IMR-90 (cell line): ENCODE measurements at regions not wholly inside any gene's neighbourhood (a gene's known extent, or its start where the extent isn't known, plus 50 kb on each side); places are given as distances from the start of the nearest gene placed in this dataset.

Experiments
- ATAC-seq: fragments of 200-7000 bp; cut with Tn5 transposase; 2 replicates; pipeline ENCODE4 v1.9.1; 2020; ENCODE audit warnings: low read depth, mild to moderate bottlenecking, moderate library complexity
- BruUV-seq: library from RNA; stranded (reverse); fragments of 400-500 nt; replicated peaks from 2 replicates; lab custom pipeline; 2021; lab: Mats Ljungman, UMichigan
- CTCF ChIA-PET: fragments of 300-600 bp; formaldehyde crosslinking; extraction: SDS; loops from one replicate; lab custom pipeline; 2021; ENCODE audit warnings: antibody characterized with exemption; lab: Yijun Ruan, JAX
- POLR2A ChIA-PET: fragments of 300-600 bp; sonication (Branson Sonifier 250); formaldehyde crosslinking; loops from one replicate; lab custom pipeline; 2022; ENCODE audit warnings: antibody characterized with exemption; ENCODE audit not compliant: unreplicated experiment; lab: Charles Lee
- DNase-seq: peaks from one replicate; pipeline ENCODE4 v3.0.0; 2013
- H2AFZ ChIP-seq: replicated peaks from 2 replicates; pipeline ENCODE3; 2013; ENCODE audit warnings: low read length, mild to moderate bottlenecking; ENCODE audit not compliant: poor library complexity
- H2AK5ac ChIP-seq: 2 replicates; pipeline ENCODE4 v1.6.1; 2013; ENCODE audit warnings: low read depth, low read length, inconsistent platforms
- H2AK9ac ChIP-seq: replicated peaks from 2 replicates; pipeline ENCODE3; 2013; ENCODE audit warnings: mild to moderate bottlenecking, low read depth, low read length, moderate library complexity; ENCODE audit not compliant: poor library complexity
- H2BK120ac ChIP-seq: 2 replicates; pipeline ENCODE4 v1.6.1; 2013; ENCODE audit warnings: low read depth, low read length, inconsistent platforms
- H2BK15ac ChIP-seq: 3 replicates; pipeline ENCODE4 v1.6.1; 2013; ENCODE audit warnings: low read depth, low read length, inconsistent platforms
- H2BK20ac ChIP-seq: 2 replicates; pipeline ENCODE4 v1.6.1; 2013; ENCODE audit warnings: low read depth, mild to moderate bottlenecking, inconsistent platforms, low read length, moderate library complexity
- H2BK5ac ChIP-seq: 2 replicates; pipeline ENCODE4 v1.6.1; 2013; ENCODE audit warnings: mild to moderate bottlenecking, low read depth, low read length, inconsistent platforms; ENCODE audit not compliant: poor library complexity, severe bottlenecking
- H3K14ac ChIP-seq: replicated peaks from 2 replicates; pipeline ENCODE4 v1.6.1; 2013; ENCODE audit warnings: low read depth, low read length, inconsistent platforms
- H3K18ac ChIP-seq: 2 replicates; pipeline ENCODE4 v1.6.1; 2013; ENCODE audit warnings: low read depth, low read length, control low read depth
- H3K23ac ChIP-seq: 2 replicates; pipeline ENCODE4 v1.6.1; 2013; ENCODE audit warnings: low read depth, low read length, inconsistent platforms
- H3K27ac ChIP-seq: 2 replicates; pipeline ENCODE4 v1.5.1; 2013; ENCODE audit warnings: mild to moderate bottlenecking, control low read depth, low read length; ENCODE audit not compliant: insufficient read depth
- H3K27me3 ChIP-seq: 2 replicates; pipeline ENCODE4 v1.6.1; 2013; ENCODE audit warnings: low read length; ENCODE audit not compliant: control insufficient read depth, insufficient read depth
- H3K36me3 ChIP-seq: 2 replicates; pipeline ENCODE4 v1.6.1; 2013; ENCODE audit warnings: low read length, mixed read lengths; ENCODE audit not compliant: control insufficient read depth, insufficient read depth
- H3K4ac ChIP-seq: 2 replicates; pipeline ENCODE4 v1.6.1; 2013; ENCODE audit warnings: low read depth, low read length, inconsistent platforms
- H3K4me1 ChIP-seq: 2 replicates; pipeline ENCODE4 v1.6.1; 2013; ENCODE audit warnings: low read length, mixed read lengths; ENCODE audit not compliant: control insufficient read depth, insufficient read depth
- H3K4me2 ChIP-seq: 2 replicates; pipeline ENCODE4 v1.6.1; 2013; ENCODE audit warnings: low read depth, mild to moderate bottlenecking, control low read depth, low read length, moderate library complexity
- H3K4me3 ChIP-seq: 2 replicates; pipeline ENCODE4 v1.5.1; 2013; ENCODE audit warnings: low read depth, mild to moderate bottlenecking, control low read depth, low read length, moderate library complexity; ENCODE audit not compliant: insufficient read depth
- H3K56ac ChIP-seq: 2 replicates; pipeline ENCODE4 v1.6.1; 2013; ENCODE audit warnings: low read length, inconsistent platforms; ENCODE audit not compliant: insufficient read depth; ENCODE audit errors: extremely low read depth
- H3K79me1 ChIP-seq, 2 experiments: 2 replicates each; pipeline ENCODE4 v1.6.1; 2013; ENCODE audit warnings: low read length in 2 of 2, inconsistent platforms in 1 of 2, low read depth in 1 of 2
- H3K9ac ChIP-seq: 2 replicates; pipeline ENCODE4 v1.6.1; 2013; ENCODE audit warnings: low read depth, low read length, control low read depth
- H3K9me1 ChIP-seq: 2 replicates; pipeline ENCODE4 v1.6.1; 2013; ENCODE audit warnings: low read length, inconsistent platforms; ENCODE audit not compliant: insufficient read depth
- H3K9me3 ChIP-seq: 2 replicates; pipeline ENCODE4 v1.6.1; 2013; ENCODE audit warnings: low read length; ENCODE audit not compliant: control insufficient read depth, insufficient read depth
- H4K20me1 ChIP-seq: 2 replicates; pipeline ENCODE4 v1.6.1; 2013; ENCODE audit warnings: low read length, inconsistent platforms; ENCODE audit not compliant: insufficient read depth
- H4K5ac ChIP-seq: 2 replicates; pipeline ENCODE4 v1.6.1; 2013; ENCODE audit warnings: mild to moderate bottlenecking, low read depth, low read length, control low read depth
- H4K8ac ChIP-seq, 2 experiments: 2 replicates each; pipeline ENCODE4 v1.6.1; 2013; ENCODE audit warnings: low read depth in 2 of 2, low read length in 2 of 2, control low read depth in 1 of 2, inconsistent platforms in 1 of 2
- H4K91ac ChIP-seq: 2 replicates; pipeline ENCODE4 v1.6.1; 2013; ENCODE audit warnings: low read depth, low read length, inconsistent platforms; ENCODE audit not compliant: insufficient read depth
- CHD1 ChIP-seq: IDR thresholded peaks from 2 replicates; pipeline ENCODE4 v1.6.1; 2012; ENCODE audit warnings: low read depth, low read length, improper control_type of control experiment
- MAFK ChIP-seq: IDR thresholded peaks from 2 replicates; pipeline ENCODE4 v1.6.1; 2012; ENCODE audit warnings: low read depth, low read length, improper control_type of control experiment
- MXI1 ChIP-seq: IDR thresholded peaks from 2 replicates; pipeline ENCODE4 v1.6.1; 2012; ENCODE audit warnings: low read depth, mild to moderate bottlenecking, low read length, moderate library complexity, borderline replicate concordance
- NFE2L2 ChIP-seq: fragments of 150-350 bp; IDR thresholded peaks from 2 replicates; pipeline ENCODE4 v1.6.1; 2016; ENCODE audit warnings: low read depth, mild to moderate bottlenecking, low read length
- RAD21 ChIP-seq: IDR thresholded peaks from 2 replicates; pipeline ENCODE4 v1.6.1; 2012; ENCODE audit warnings: low read length, improper control_type of control experiment
- SMC3 ChIP-seq: fragments of 150-350 bp; IDR thresholded peaks from 2 replicates; pipeline ENCODE4 v1.6.1; 2016; ENCODE audit warnings: low read depth, mild to moderate bottlenecking, antibody characterized with exemption, low read length, moderate library complexity
- WGBS, 2 experiments: methylation state at CpG; one replicate each; pipeline versions ENCODE4 v1.1.5 to v1.1.7; 2013; ENCODE audit warnings: missing lambda C conversion rate in 2 of 2; ENCODE audit not compliant: insufficient read length in 1 of 2; ENCODE audit errors: extremely low coverage in 2 of 2; 5-methylcytosine and 5-hydroxymethylcytosine counted together
- dilution Hi-C: fragments of 300-500 bp; cut with HindIII; formaldehyde crosslinking; loops from one replicate; pipeline ENCODE4 v1.14.3; 2018; ENCODE audit warnings: low sequenced_read_pairs; ENCODE audit not compliant: unreplicated experiment
- in situ Hi-C: fragments of 300-500 bp; cut with MboI; formaldehyde crosslinking; loops from 3 replicates; pipeline ENCODE4 v1.14.3; 2019; ENCODE audit warnings: low sequenced_read_pairs, inconsistent platforms, mixed read lengths
- intact Hi-C: fragments of 100-400 bp; cut with micrococcal nuclease; formaldehyde crosslinking; loops from 2 replicates; pipeline ENCODE4 v1.10.0; 2022

DNA sequence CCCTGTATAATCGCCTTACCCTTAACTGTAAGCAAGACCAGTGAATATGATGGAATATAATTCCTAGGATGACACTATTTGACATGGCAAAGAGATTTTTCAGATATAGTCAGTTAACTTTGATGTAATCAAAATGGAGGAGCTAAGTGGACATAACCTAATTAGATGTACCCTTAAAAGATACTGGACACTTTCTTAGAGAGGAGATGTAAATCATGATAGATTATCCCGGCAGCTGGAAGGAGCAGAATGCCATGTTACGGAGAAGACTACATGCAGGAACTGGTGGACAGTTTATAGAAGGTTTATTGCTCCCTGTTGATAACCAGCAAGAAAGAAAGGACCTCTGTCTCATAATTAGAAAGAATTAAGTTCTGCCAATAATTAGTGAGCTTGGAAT lies 1142.9 kb downstream of the SI start:
- dilution Hi-C loops (no loop called here), intact Hi-C loops (no loop called here), in situ Hi-C loops (no loop called here)
- Histone ChIP-seq H3K4me2 (no peak overlapping the region), H3K56ac (no peak overlapping the region), H2AK9ac (no peak overlapping the region), H2AK5ac (no peak overlapping the region), H2AFZ (no peak overlapping the region), H3K18ac (no peak overlapping the region), H2BK20ac (no peak overlapping the region), H3K9me1 (no peaks in the 10 kb centered on the region), H4K5ac (no peak overlapping the region), H3K27me3 (no peaks in the 10 kb centered on the region), H3K4me3 (no peak overlapping the region), H2BK120ac (no peak overlapping the region), H3K4ac (no peak overlapping the region), H4K8ac (no peak overlapping the region), H3K14ac (no peak overlapping the region), H2BK15ac (no peak overlapping the region), H3K4me1 (no peaks in the 10 kb centered on the region), H3K23ac (no peak overlapping the region), H3K36me3 (no peaks in the 10 kb centered on the region), H3K9ac (no peak overlapping the region), H3K79me1 (no peaks in the 10 kb centered on the region), H3K9me3 (peaks cover 2% of the 10 kb centered on the region), H4K20me1 (no peaks in the 10 kb centered on the region), H4K91ac (no peak overlapping the region), H3K27ac (no peak overlapping the region), H2BK5ac (no peak overlapping the region)
- CTCF ChIA-PET, result no interaction called here
- TF ChIP-seq NFE2L2 (no peak), CHD1 (no peak), MXI1 (no peak), SMC3 (no peak), MAFK (no peak), RAD21 (no peak)
- no peak for ATAC-seq
- POLR2A ChIA-PET, result no interaction called here
- no CpG with 5 or more reads among the region's 3 CpGs for WGBS, 2 experiments
- BruUV-seq, result no TSS peak
- DNase-seq, result no peak
